ENCODE measurements at regions not wholly inside any gene's neighbourhood (a gene's known extent, or its start where the extent isn't known, plus 50 kb on each side); places are given as distances from the start of the nearest gene placed in this dataset.
A peak's percentile ranks its signal among the peaks of the same experiment; 100 is the strongest.
"Not testable (repeated sequence)": the region's sequence is repeated elsewhere in the genome, so short reads cannot be mapped to it uniquely, and the experiment has no call there.

GRCh38 chrX:86887341-86887740 lies 630.3 kb upstream of the KLHL4 start:
- no peak for DNase-seq

GRCh38 chrX:86910027-86910426 lies 607.6 kb upstream of the KLHL4 start:
- no peak for DNase-seq

GRCh38 chrX:86910602-86911311 lies 606.8 kb upstream of the KLHL4 start:
- DNase-seq, result no peak

- no peak for DNase-seq
These were observed 603.0 kb upstream of the KLHL4 start for GRCh38 chrX:86914569-86914968.

- no peak for DNase-seq
These were observed 599.6 kb upstream of the KLHL4 start for GRCh38 chrX:86917959-86918358.

GRCh38 chrX:86930419-86930818 lies 587.2 kb upstream of the KLHL4 start:
- DNase-seq, result no peak

- DNase-seq, result no peak
These were observed 581.6 kb upstream of the KLHL4 start for GRCh38 chrX:86935988-86936387.

- DNase-seq, result no peak
These were observed 571.0 kb upstream of the KLHL4 start for GRCh38 chrX:86946569-86946968.

- no peak for DNase-seq
These were observed 553.3 kb upstream of the KLHL4 start for GRCh38 chrX:86964321-86964720.

GRCh38 chrX:86981326-86981879 lies 536.2 kb upstream of the KLHL4 start:
- DNase-seq, result no peak

- DNase-seq, result not testable (repeated sequence)
These were observed 530.3 kb upstream of the KLHL4 start for GRCh38 chrX:86987351-86987750.

- DNase-seq, result no peak
These were observed 514.6 kb upstream of the KLHL4 start for GRCh38 chrX:87003031-87003430.

- no peak for DNase-seq
These were observed 512.4 kb upstream of the KLHL4 start for GRCh38 chrX:87005183-87005582.

GRCh38 chrX:87005885-87006284 lies 511.7 kb upstream of the KLHL4 start:
- DNase-seq, result no peak

- DNase-seq, result no peak
These were observed 511.0 kb upstream of the KLHL4 start for GRCh38 chrX:87006561-87006960.

- DNase-seq, result no peak
These were observed 500.4 kb upstream of the KLHL4 start for GRCh38 chrX:87017210-87017609.

- DNase-seq, result peak; percentile 6
These were observed 484.5 kb upstream of the KLHL4 start for GRCh38 chrX:87033115-87033514.

- DNase-seq, result no peak
These were observed 472.2 kb upstream of the KLHL4 start for GRCh38 chrX:87045352-87045751.

GRCh38 chrX:87049567-87049966 lies 468.0 kb upstream of the KLHL4 start:
- no peak for DNase-seq

- DNase-seq, result no peak
These were observed 454.0 kb upstream of the KLHL4 start for GRCh38 chrX:87063642-87064041.

GRCh38 chrX:87064502-87064901 lies 453.1 kb upstream of the KLHL4 start:
- no peak for DNase-seq

- no peak for DNase-seq
These were observed 449.7 kb upstream of the KLHL4 start for GRCh38 chrX:87067795-87068369.

GRCh38 chrX:87078231-87078630 lies 439.4 kb upstream of the KLHL4 start:
- no peak for DNase-seq

GRCh38 chrX:87098477-87098876 lies 419.1 kb upstream of the KLHL4 start:
- DNase-seq, result no peak

- DNase-seq, result no peak
These were observed 412.5 kb upstream of the KLHL4 start for GRCh38 chrX:87105131-87105530.
